ENCODE measurements at regions not wholly inside any gene's neighbourhood (a gene's known extent, or its start where the extent isn't known, plus 50 kb on each side); places are given as distances from the start of the nearest gene placed in this dataset.

DNA sequence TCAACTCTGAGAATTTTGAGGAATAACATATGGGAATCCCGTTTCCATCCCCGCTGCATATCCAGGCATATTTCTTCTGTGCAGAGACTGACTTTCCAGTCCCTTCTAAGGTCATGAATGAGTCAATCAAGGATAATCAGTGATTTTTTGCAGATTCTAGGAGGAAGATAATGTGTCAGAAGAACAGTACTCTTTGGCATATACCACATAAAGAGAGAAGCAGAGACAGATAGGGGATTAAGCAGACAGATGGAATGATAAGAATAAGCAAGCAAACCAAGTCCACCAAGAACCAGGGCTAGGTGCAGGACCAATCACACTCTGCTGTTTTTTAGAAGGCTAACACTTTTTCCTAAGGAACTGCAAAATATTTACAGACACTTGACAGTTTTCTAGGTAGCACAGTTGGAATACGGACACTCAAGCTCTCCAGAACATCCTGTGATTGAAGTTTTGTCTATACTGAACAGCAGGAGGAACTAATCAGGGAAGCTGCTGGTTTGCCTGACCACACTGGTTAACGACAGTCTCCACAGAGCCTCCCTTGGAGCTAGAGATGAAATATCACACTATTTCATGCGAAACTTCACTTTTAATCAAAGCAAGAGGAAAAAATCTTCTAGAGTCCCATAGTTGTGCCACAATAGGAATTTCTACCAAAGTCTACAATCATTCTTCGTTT, 450.0 kb upstream of the KCNMB2 start:
- TF ChIP-seq, protein P1, sequence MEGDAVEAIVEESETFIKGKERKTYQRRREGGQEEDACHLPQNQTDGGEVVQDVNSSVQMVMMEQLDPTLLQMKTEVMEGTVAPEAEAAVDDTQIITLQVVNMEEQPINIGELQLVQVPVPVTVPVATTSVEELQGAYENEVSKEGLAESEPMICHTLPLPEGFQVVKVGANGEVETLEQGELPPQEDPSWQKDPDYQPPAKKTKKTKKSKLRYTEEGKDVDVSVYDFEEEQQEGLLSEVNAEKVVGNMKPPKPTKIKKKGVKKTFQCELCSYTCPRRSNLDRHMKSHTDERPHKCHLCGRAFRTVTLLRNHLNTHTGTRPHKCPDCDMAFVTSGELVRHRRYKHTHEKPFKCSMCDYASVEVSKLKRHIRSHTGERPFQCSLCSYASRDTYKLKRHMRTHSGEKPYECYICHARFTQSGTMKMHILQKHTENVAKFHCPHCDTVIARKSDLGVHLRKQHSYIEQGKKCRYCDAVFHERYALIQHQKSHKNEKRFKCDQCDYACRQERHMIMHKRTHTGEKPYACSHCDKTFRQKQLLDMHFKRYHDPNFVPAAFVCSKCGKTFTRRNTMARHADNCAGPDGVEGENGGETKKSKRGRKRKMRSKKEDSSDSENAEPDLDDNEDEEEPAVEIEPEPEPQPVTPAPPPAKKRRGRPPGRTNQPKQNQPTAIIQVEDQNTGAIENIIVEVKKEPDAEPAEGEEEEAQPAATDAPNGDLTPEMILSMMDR (conservative IDR thresholded peaks at IDR 0.05), result no peak
- TF ChIP-seq ZFX (IDR thresholded peaks at IDR 0.05), result no peak

Data from C4-2B (cell line).